ENCODE measurements at regions not wholly inside any gene's neighbourhood (a gene's known extent, or its start where the extent isn't known, plus 50 kb on each side); places are given as distances from the start of the nearest gene placed in this dataset.

GRCh38 chr9:118959366-118959765 is 409.9 kb downstream of the BRINP1 start:
- TF ChIP-seq EP300 (IDR thresholded peaks at IDR 0.05) (no peak), POLR2A (IDR thresholded peaks at IDR 0.05; ENCODE audit: low read depth) (no peak), POLR2AphosphoS5 (IDR thresholded peaks at IDR 0.05) (no peak)

Data from esophagus muscularis mucosa (tissue), 3 donors.